ENCODE measurements at regions not wholly inside any gene's neighbourhood (a gene's known extent, or its start where the extent isn't known, plus 50 kb on each side); places are given as distances from the start of the nearest gene placed in this dataset.

- in situ Hi-C loops (cut with MboI; ENCODE audit: low pct_unique_long_range_greater_than_20kb in 2 of 9, low sequenced_read_pairs in 9 of 9, unreplicated experiment in 9 of 9) = no loop called here
- H3K27ac ChIP-seq = no peak overlapping the region
- no peak overlapping the region for H3K4me3 ChIP-seq
- WGBS, 10 experiments = 21 to 100% (median 94%) methylated on average over 2 to 8 of the region's 8 CpGs
- ATAC-seq (replicated peaks in 6 of 8) = no peak
- H3K4me1 ChIP-seq (replicated peaks in 1 of 2) = no peaks in the 10 kb centered on the region
These were observed 634.2 kb downstream of the BNC2 start for GRCh38 chr9:16236311-16236710.

GRCh38 chr9:16236882-16237281, 633.6 kb downstream of the BNC2 start:
- no peak for ATAC-seq (replicated peaks in 6 of 8)
- WGBS, 10 experiments = 23 to 98% (median 93%) methylated on average over 1 to 7 of the region's 7 CpGs; no CpG with 5 or more reads in 1 of the 10 experiments
- peaks cover 5% of the 10 kb centered on the region in 2 donors for H3K4me1 ChIP-seq (replicated peaks in 1 of 2)
- H3K4me3 ChIP-seq = no peak overlapping the region
- in situ Hi-C loops (cut with MboI; ENCODE audit: low pct_unique_long_range_greater_than_20kb in 2 of 9, low sequenced_read_pairs in 9 of 9, unreplicated experiment in 9 of 9) = no loop called here
- no peak overlapping the region for H3K27ac ChIP-seq

- Histone ChIP-seq H3K4me3 (no peak overlapping the region), H3K27ac (no peak overlapping the region), H3K4me1 (replicated peaks in 1 of 2) (peaks cover 10 to 12% of the 10 kb centered on the region in 2 donors)
- in situ Hi-C loops (cut with MboI; ENCODE audit: low pct_unique_long_range_greater_than_20kb in 2 of 9, low sequenced_read_pairs in 9 of 9, unreplicated experiment in 9 of 9) = no loop called here
- 20 to 100% (median 80%) methylated on average over 1 to 5 of the region's 5 CpGs; no CpG with 5 or more reads in 1 of the 10 experiments for WGBS, 10 experiments
- ATAC-seq (replicated peaks in 6 of 8) = peak in 2 of 8 experiments; percentile 62 to 63
These were observed 631.8 kb downstream of the BNC2 start for GRCh38 chr9:16238623-16239138.

- WGBS, 10 experiments = 61 to 100% (median 85%) methylated on average over 1 to 3 of the region's 3 CpGs; no CpG with 5 or more reads in 1 of the 10 experiments
- in situ Hi-C loops (cut with MboI; ENCODE audit: low pct_unique_long_range_greater_than_20kb in 2 of 9, low sequenced_read_pairs in 9 of 9, unreplicated experiment in 9 of 9) = no loop called here
- Histone ChIP-seq H3K27ac (no peak overlapping the region), H3K4me3 (no peak overlapping the region), H3K4me1 (replicated peaks in 1 of 2) (peaks cover 10 to 15% of the 10 kb centered on the region in 2 donors)
- peak in 1 of 8 experiments; percentile 25 for ATAC-seq (replicated peaks in 6 of 8)
These were observed 629.2 kb downstream of the BNC2 start for GRCh38 chr9:16241231-16241630.

GRCh38 chr9:16243798-16244197, 626.7 kb downstream of the BNC2 start:
- Histone ChIP-seq H3K4me3 (no peak overlapping the region), H3K27ac (no peak overlapping the region), H3K4me1 (replicated peaks in 1 of 2) (peaks cover 10 to 15% of the 10 kb centered on the region in 2 donors)
- no peak for ATAC-seq (replicated peaks in 6 of 8)
- WGBS, 10 experiments = 13 to 100% (median 66%) methylated on average over 1 to 5 of the region's 5 CpGs; no CpG with 5 or more reads in 2 of the 10 experiments
- in situ Hi-C loops (cut with MboI; ENCODE audit: low pct_unique_long_range_greater_than_20kb in 2 of 9, low sequenced_read_pairs in 9 of 9, unreplicated experiment in 9 of 9) = no loop called here

- in situ Hi-C loops (cut with MboI; ENCODE audit: low pct_unique_long_range_greater_than_20kb in 2 of 9, low sequenced_read_pairs in 9 of 9, unreplicated experiment in 9 of 9) = no loop called here
- peaks cover 12 to 15% of the 10 kb centered on the region in 2 donors for H3K4me1 ChIP-seq (replicated peaks in 1 of 2)
- H3K27ac ChIP-seq = no peak overlapping the region
- ATAC-seq (replicated peaks in 6 of 8) = peak in 2 of 8 experiments; percentile 68 to 70
- H3K4me3 ChIP-seq = no peak overlapping the region
- 0 to 89% (median 60%) methylated on average over 1 of the region's 1 CpG; no CpG with 5 or more reads in 5 of the 10 experiments for WGBS, 10 experiments
These were observed 624.6 kb downstream of the BNC2 start for GRCh38 chr9:16245756-16246440.

GRCh38 chr9:16246785-16247184, 623.7 kb downstream of the BNC2 start:
- peaks cover 8 to 11% of the 10 kb centered on the region in 2 donors for H3K4me1 ChIP-seq (replicated peaks in 1 of 2)
- WGBS, 10 experiments = 24 to 100% (median 87%) methylated on average over 1 to 5 of the region's 6 CpGs; no CpG with 5 or more reads in 4 of the 10 experiments
- no peak overlapping the region for H3K4me3 ChIP-seq
- in situ Hi-C loops (cut with MboI; ENCODE audit: low pct_unique_long_range_greater_than_20kb in 2 of 9, low sequenced_read_pairs in 9 of 9, unreplicated experiment in 9 of 9) = no loop called here
- no peak overlapping the region for H3K27ac ChIP-seq
- no peak for ATAC-seq (replicated peaks in 6 of 8)

- in situ Hi-C loops (cut with MboI; ENCODE audit: low pct_unique_long_range_greater_than_20kb in 2 of 9, low sequenced_read_pairs in 9 of 9, unreplicated experiment in 9 of 9) = no loop called here
- H3K4me1 ChIP-seq (replicated peaks in 1 of 2) = peaks cover 3 to 9% of the 10 kb centered on the region in 2 donors
- H3K27ac ChIP-seq = no peak overlapping the region
- ATAC-seq (replicated peaks in 6 of 8) = no peak
- H3K4me3 ChIP-seq = no peak overlapping the region
- 53 to 100% (median 96%) methylated on average over 1 to 5 of the region's 5 CpGs; no CpG with 5 or more reads in 3 of the 10 experiments for WGBS, 10 experiments
These were observed 623.1 kb downstream of the BNC2 start for GRCh38 chr9:16247188-16247875.

GRCh38 chr9:16248822-16249221, 621.6 kb downstream of the BNC2 start:
- peaks cover 10 to 11% of the 10 kb centered on the region in 2 donors for H3K4me1 ChIP-seq (replicated peaks in 1 of 2)
- no peak for ATAC-seq (replicated peaks in 6 of 8)
- in situ Hi-C loops (cut with MboI; ENCODE audit: low pct_unique_long_range_greater_than_20kb in 2 of 9, low sequenced_read_pairs in 9 of 9, unreplicated experiment in 9 of 9) = no loop called here
- no peak overlapping the region for H3K27ac ChIP-seq
- H3K4me3 ChIP-seq = no peak overlapping the region
- WGBS, 10 experiments = 91 to 100% (median 97%) methylated on average over 4 to 6 of the region's 6 CpGs; no CpG with 5 or more reads in 1 of the 10 experiments

GRCh38 chr9:16252616-16253015, 617.9 kb downstream of the BNC2 start:
- in situ Hi-C loops (cut with MboI; ENCODE audit: low pct_unique_long_range_greater_than_20kb in 2 of 9, low sequenced_read_pairs in 9 of 9, unreplicated experiment in 9 of 9) = no loop called here
- 0 to 100% (median 59%) methylated on average over 1 to 5 of the region's 5 CpGs; no CpG with 5 or more reads in 1 of the 10 experiments for WGBS, 10 experiments
- no peak overlapping the region for H3K4me3 ChIP-seq
- H3K27ac ChIP-seq = no peak overlapping the region
- peak in 4 of 8 experiments; percentile 15 to 98 (median 91) for ATAC-seq (replicated peaks in 6 of 8)
- H3K4me1 ChIP-seq (replicated peaks in 1 of 2) = peaks cover 8 to 11% of the 10 kb centered on the region in 2 donors

GRCh38 chr9:16254674-16255073, 615.8 kb downstream of the BNC2 start:
- Histone ChIP-seq H3K27ac (no peak overlapping the region), H3K4me1 (replicated peaks in 1 of 2) (peaks cover 8 to 11% of the 10 kb centered on the region in 2 donors), H3K4me3 (no peak overlapping the region)
- ATAC-seq (replicated peaks in 6 of 8) = peak in 2 of 8 experiments; percentile 12 to 19
- WGBS, 10 experiments = 7 to 100% (median 82%) methylated on average over 1 to 3 of the region's 4 CpGs; no CpG with 5 or more reads in 3 of the 10 experiments
- in situ Hi-C loops (cut with MboI; ENCODE audit: low pct_unique_long_range_greater_than_20kb in 2 of 9, low sequenced_read_pairs in 9 of 9, unreplicated experiment in 9 of 9) = no loop called here

GRCh38 chr9:16255217-16255616, 615.3 kb downstream of the BNC2 start:
- 50 to 100% (median 96%) methylated on average over 1 to 2 of the region's 4 CpGs; no CpG with 5 or more reads in 6 of the 10 experiments for WGBS, 10 experiments
- in situ Hi-C loops (cut with MboI; ENCODE audit: low pct_unique_long_range_greater_than_20kb in 2 of 9, low sequenced_read_pairs in 9 of 9, unreplicated experiment in 9 of 9) = no loop called here
- ATAC-seq (replicated peaks in 6 of 8) = no peak
- Histone ChIP-seq H3K4me3 (no peak overlapping the region), H3K27ac (no peak overlapping the region), H3K4me1 (replicated peaks in 1 of 2) (peaks cover 8 to 11% of the 10 kb centered on the region in 2 donors)

- peak in 2 of 8 experiments; percentile 30 to 37 for ATAC-seq (replicated peaks in 6 of 8)
- no peak overlapping the region for H3K27ac ChIP-seq
- in situ Hi-C loops (cut with MboI; ENCODE audit: low pct_unique_long_range_greater_than_20kb in 2 of 9, low sequenced_read_pairs in 9 of 9, unreplicated experiment in 9 of 9) = no loop called here
- H3K4me3 ChIP-seq = no peak overlapping the region
- H3K4me1 ChIP-seq (replicated peaks in 1 of 2) = peaks cover 5 to 7% of the 10 kb centered on the region in 2 donors
- WGBS, 10 experiments = 67 to 100% (median 94%) methylated on average over 1 to 2 of the region's 2 CpGs; no CpG with 5 or more reads in 3 of the 10 experiments
These were observed 612.9 kb downstream of the BNC2 start for GRCh38 chr9:16257604-16258003.

Measured in motor neuron (in vitro differentiated cells).